Suprapubic skin (tissue), 4 donors: ENCODE measurements at regions not wholly inside any gene's neighbourhood (a gene's known extent, or its start where the extent isn't known, plus 50 kb on each side); places are given as distances from the start of the nearest gene placed in this dataset.

Experiments
- DNase-seq, 2 donors: peaks; one replicate each; pipeline ENCODE4 v3.0.0-alpha.2; 2019; ENCODE audit warnings: low spot score in 2 of 2
- H3K27ac ChIP-seq: fragments of 200-600 bp; sonication (generic); one replicate; pipeline ENCODE4 v1.5.1; 2019
- H3K27me3 ChIP-seq: fragments of 200-600 bp; sonication (generic); one replicate; pipeline ENCODE4 v1.5.1; 2019
- H3K36me3 ChIP-seq: fragments of 200-600 bp; sonication (generic); one replicate; pipeline ENCODE4 v1.5.1; 2019
- H3K4me1 ChIP-seq: fragments of 200-600 bp; sonication (generic); one replicate; pipeline ENCODE4 v1.5.1; 2019
- H3K4me3 ChIP-seq: fragments of 200-600 bp; sonication (generic); one replicate; pipeline ENCODE4 v1.5.1; 2019; ENCODE audit warnings: mild to moderate bottlenecking
- H3K9me3 ChIP-seq: fragments of 200-600 bp; sonication (generic); one replicate; pipeline ENCODE4 v1.5.1; 2019
- CTCF ChIP-seq, 2 donors: fragments of 200-600 bp in 1 of 2; fragments of 450-650 bp in 1 of 2; sonication (generic) in 1 of 2; IDR thresholded peaks; one replicate each; pipeline ENCODE4 v1.5.1; 2016 to 2019; ENCODE audit warnings: antibody characterized with exemption in 2 of 2, mild to moderate bottlenecking in 1 of 2, moderate library complexity in 1 of 2
- EP300 ChIP-seq: sonication (generic); formaldehyde crosslinking; IDR thresholded peaks from one replicate; pipeline ENCODE4 v1.6.1; 2017; ENCODE audit warnings: antibody characterized with exemption
- POLR2A ChIP-seq, 2 donors: fragments of 450-650 bp; IDR thresholded peaks; one replicate each; pipeline ENCODE4 v1.6.1; 2017; ENCODE audit warnings: antibody characterized with exemption in 2 of 2, mild to moderate bottlenecking in 2 of 2, moderate library complexity in 2 of 2
- POLR2AphosphoS5 ChIP-seq, 3 donors: sonication (generic); formaldehyde crosslinking; IDR thresholded peaks; one replicate each; pipeline ENCODE4 v1.6.1; 2017; ENCODE audit warnings: antibody characterized with exemption in 3 of 3
- WGBS: methylation state at CpG from one replicate; pipeline ENCODE4 v1.1.5; 2018; 5-methylcytosine and 5-hydroxymethylcytosine counted together

- no peaks in the 10 kb centered on the region for H3K9me3 ChIP-seq
- WGBS, result 72% methylated on average over 2 of the region's 2 CpGs
- no peaks in the 10 kb centered on the region for H3K4me1 ChIP-seq
- H3K27me3 ChIP-seq, result no peaks in the 10 kb centered on the region
- no peaks in the 10 kb centered on the region for H3K36me3 ChIP-seq
- no peak overlapping the region for H3K27ac ChIP-seq
- DNase-seq, result no peak
- H3K4me3 ChIP-seq, result no peak overlapping the region
- TF ChIP-seq EP300, result no peak
- no peak for TF ChIP-seq POLR2A (IDR thresholded peaks at IDR 0.05)
Measured at GRCh38 chr14:87278415-87278814, 714.6 kb downstream of the GALC start.

DNA sequence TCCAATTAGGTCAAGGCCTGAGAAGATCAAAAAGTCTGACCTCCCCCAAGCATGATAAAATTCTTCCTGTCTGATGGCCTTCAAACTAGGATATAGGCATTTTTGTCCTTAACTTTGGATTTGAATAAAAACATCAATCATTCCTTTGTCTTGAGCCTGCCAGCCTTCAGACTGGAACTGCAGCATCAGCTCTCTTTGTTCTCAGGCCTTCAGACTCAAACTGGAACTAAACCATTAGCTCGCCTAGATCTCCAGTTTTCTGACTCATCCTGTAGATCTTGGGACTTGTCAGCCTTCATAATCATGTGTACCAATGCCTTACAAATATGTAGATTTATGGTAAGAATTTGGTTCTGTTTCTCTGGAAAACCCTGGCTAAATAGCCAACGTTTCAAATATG lies 721.7 kb downstream of the GALC start:
- TF ChIP-seq POLR2A (IDR thresholded peaks at IDR 0.05), result no peak
- TF ChIP-seq EP300, result no peak
- no peak for TF ChIP-seq CTCF (IDR thresholded peaks at IDR 0.05)
- TF ChIP-seq POLR2AphosphoS5 (IDR thresholded peaks at IDR 0.05), result no peak
- Histone ChIP-seq H3K27ac (no peak overlapping the region), H3K9me3 (peaks cover 5% of the 10 kb centered on the region), H3K4me3 (no peak overlapping the region), H3K36me3 (no peaks in the 10 kb centered on the region), H3K27me3 (no peaks in the 10 kb centered on the region), H3K4me1 (no peaks in the 10 kb centered on the region)
- DNase-seq, result no peak
- 0% methylated on average over 2 of the region's 2 CpGs for WGBS

GRCh38 chr14:87268997-87269396 lies 724.0 kb downstream of the GALC start:
- Histone ChIP-seq H3K27me3 (no peaks in the 10 kb centered on the region), H3K9me3 (peaks cover 5% of the 10 kb centered on the region), H3K4me1 (no peaks in the 10 kb centered on the region), H3K4me3 (no peak overlapping the region), H3K36me3 (no peaks in the 10 kb centered on the region), H3K27ac (no peak overlapping the region)
- DNase-seq, result no peak
- no peak for TF ChIP-seq EP300
- 86% methylated on average over 2 of the region's 2 CpGs for WGBS

DNA sequence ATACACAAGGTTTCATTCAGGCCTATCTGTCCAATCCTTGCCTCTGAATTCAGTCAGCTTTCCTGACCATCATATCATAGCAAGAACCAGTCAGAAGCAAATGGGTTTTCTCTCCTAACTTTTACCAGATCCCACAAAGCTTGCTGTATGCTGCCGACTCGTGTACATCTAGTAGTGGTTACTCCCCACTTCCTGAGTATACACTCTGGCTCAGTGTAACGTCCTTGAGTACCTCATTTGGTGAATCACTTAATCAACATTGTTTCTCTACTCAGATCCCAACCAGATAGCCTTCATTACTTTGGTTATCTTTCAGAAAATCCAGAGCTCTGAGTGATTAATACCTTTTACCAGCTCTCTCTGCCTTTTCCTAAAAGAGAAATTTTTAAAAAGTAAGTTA lies 728.2 kb downstream of the GALC start:
- H3K4me3 ChIP-seq, result no peak overlapping the region
- H3K27me3 ChIP-seq, result no peaks in the 10 kb centered on the region
- no peaks in the 10 kb centered on the region for H3K36me3 ChIP-seq
- no peak overlapping the region for H3K27ac ChIP-seq
- 62% methylated on average over 3 of the region's 3 CpGs for WGBS
- no peaks in the 10 kb centered on the region for H3K9me3 ChIP-seq
- H3K4me1 ChIP-seq, result no peaks in the 10 kb centered on the region
- TF ChIP-seq POLR2AphosphoS5 (IDR thresholded peaks at IDR 0.05) (no peak), POLR2A (IDR thresholded peaks at IDR 0.05) (no peak), CTCF (IDR thresholded peaks at IDR 0.05) (no peak), EP300 (no peak)
- DNase-seq, result no peak

DNA sequence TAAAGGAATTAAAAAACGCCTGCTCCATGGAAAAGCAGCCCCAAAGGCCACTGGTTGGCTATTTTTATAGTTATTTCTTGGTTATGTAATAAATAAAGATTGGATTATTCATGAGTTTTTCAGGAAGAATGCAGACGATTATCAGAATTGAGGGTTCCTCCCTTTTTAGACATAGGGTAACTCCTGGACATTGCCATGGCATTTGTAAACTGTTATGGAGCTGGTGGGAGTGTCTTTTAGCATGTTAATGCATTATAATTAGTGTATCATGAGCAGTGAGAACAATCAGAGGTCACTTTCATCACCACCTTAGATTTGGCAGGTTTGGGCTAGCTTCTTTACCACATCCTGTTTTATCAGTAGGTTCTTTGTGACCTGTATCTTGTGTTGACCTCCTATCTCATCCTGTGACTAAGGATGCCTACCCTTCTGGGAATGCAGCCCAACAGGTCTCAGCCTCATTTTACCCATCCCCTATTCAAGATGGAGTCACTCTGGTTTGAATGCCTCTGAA lies 728.7 kb downstream of the GALC start:
- no peak for DNase-seq
- Histone ChIP-seq H3K27ac (no peak overlapping the region), H3K4me3 (no peak overlapping the region), H3K36me3 (no peaks in the 10 kb centered on the region), H3K4me1 (no peaks in the 10 kb centered on the region), H3K27me3 (no peaks in the 10 kb centered on the region), H3K9me3 (no peaks in the 10 kb centered on the region)
- 54% methylated on average over 2 of the region's 2 CpGs for WGBS
- TF ChIP-seq CTCF (IDR thresholded peaks at IDR 0.05) (no peak), POLR2AphosphoS5 (IDR thresholded peaks at IDR 0.05) (no peak), EP300 (no peak), POLR2A (IDR thresholded peaks at IDR 0.05) (no peak)

- H3K9me3 ChIP-seq, result no peaks in the 10 kb centered on the region
- H3K4me1 ChIP-seq, result no peaks in the 10 kb centered on the region
- no peak overlapping the region for H3K4me3 ChIP-seq
- no peaks in the 10 kb centered on the region for H3K27me3 ChIP-seq
- 100% methylated on average over 2 of the region's 2 CpGs for WGBS
- no peak overlapping the region for H3K27ac ChIP-seq
- no peak for DNase-seq
- H3K36me3 ChIP-seq, result no peaks in the 10 kb centered on the region
- no peak for TF ChIP-seq EP300
- no peak for TF ChIP-seq CTCF (IDR thresholded peaks at IDR 0.05)
- TF ChIP-seq POLR2A (IDR thresholded peaks at IDR 0.05), result no peak
- TF ChIP-seq POLR2AphosphoS5 (IDR thresholded peaks at IDR 0.05), result no peak
Measured at GRCh38 chr14:87261621-87262020, 731.4 kb downstream of the GALC start.
